ENCODE measurements at regions not wholly inside any gene's neighbourhood (a gene's known extent, or its start where the extent isn't known, plus 50 kb on each side); places are given as distances from the start of the nearest gene placed in this dataset.

DNA sequence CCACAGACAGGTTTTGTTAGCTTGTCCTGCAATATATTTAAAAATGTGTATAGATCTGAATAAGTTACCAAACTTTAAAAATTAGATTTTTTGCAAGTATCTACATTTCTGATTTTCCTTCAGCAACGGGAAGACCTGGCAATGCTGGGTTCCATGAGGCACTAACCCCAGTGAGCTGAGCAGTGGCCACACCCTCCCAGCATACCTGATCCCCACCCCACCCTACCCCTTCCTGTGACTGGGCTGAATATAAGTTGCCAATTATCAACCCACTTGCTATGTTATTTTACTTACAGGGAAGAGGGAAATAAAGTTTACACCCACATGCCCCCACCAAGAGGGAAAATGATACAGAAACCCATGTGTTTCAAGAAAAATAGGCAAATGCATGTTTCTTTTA lies 70.3 kb upstream of the RALGAPA2 start:
- H3K4me3 ChIP-seq, result no peak overlapping the region
- no peak for TF ChIP-seq CTCF (IDR thresholded peaks at IDR 0.05 in 8 of 11, conservative IDR thresholded peaks at IDR 0.05 in 3 of 11)
- TF ChIP-seq POLR2AphosphoS5 (IDR thresholded peaks at IDR 0.05), result no peak
- no peak for TF ChIP-seq POLR2A (IDR thresholded peaks at IDR 0.05)
- peaks cover 0 to 13% (median 0%) of the 10 kb centered on the region in 7 donors for H3K27me3 ChIP-seq (replicated peaks in 1 of 7)
- WGBS, 5 donors, result 53 to 83% (median 74%) methylated on average over 1 of the region's 1 CpG
- intact Hi-C loops (cut with DNase I; ENCODE audit: low total_unique reads), result no loop called here
- H3K36me3 ChIP-seq, result no peaks in the 10 kb centered on the region
- DNase-seq, result no peak
- H3K27ac ChIP-seq, result no peak overlapping the region
- H3K4me1 ChIP-seq, result peaks cover 0 to 47% (median 7%) of the 10 kb centered on the region in 6 donors
- peaks cover 0 to 11% (median 7%) of the 10 kb centered on the region in 8 donors for H3K9me3 ChIP-seq

- H3K9me3 ChIP-seq, result peaks cover 0 to 7% (median 5%) of the 10 kb centered on the region in 8 donors
- intact Hi-C loops (cut with DNase I; ENCODE audit: low total_unique reads), result no loop called here
- 59 to 73% (median 65%) methylated on average over 8 of the region's 8 CpGs for WGBS, 5 donors
- TF ChIP-seq CTCF (IDR thresholded peaks at IDR 0.05 in 8 of 11, conservative IDR thresholded peaks at IDR 0.05 in 3 of 11), result no peak
- TF ChIP-seq POLR2AphosphoS5 (IDR thresholded peaks at IDR 0.05), result no peak
- no peak for TF ChIP-seq POLR2A (IDR thresholded peaks at IDR 0.05)
- H3K36me3 ChIP-seq, result no peaks in the 10 kb centered on the region
- no peak for DNase-seq
- H3K27me3 ChIP-seq (replicated peaks in 1 of 7), result peaks cover 0 to 17% (median 0%) of the 10 kb centered on the region in 7 donors
- H3K4me1 ChIP-seq, result peaks cover 0 to 47% (median 7%) of the 10 kb centered on the region in 6 donors
- no peak overlapping the region for H3K4me3 ChIP-seq
- no peak overlapping the region for H3K27ac ChIP-seq
Observed at GRCh38 chr20:20782231-20782630, 69.8 kb upstream of the RALGAPA2 start.

GRCh38 chr20:20781029-20781428 lies 68.6 kb upstream of the RALGAPA2 start:
- WGBS, 5 donors, result 77 to 96% (median 82%) methylated on average over 5 of the region's 5 CpGs
- intact Hi-C loops (cut with DNase I; ENCODE audit: low total_unique reads), result no loop called here
- no peaks in the 10 kb centered on the region for H3K36me3 ChIP-seq
- peaks cover 0 to 22% (median 0%) of the 10 kb centered on the region in 7 donors for H3K27me3 ChIP-seq (replicated peaks in 1 of 7)
- H3K9me3 ChIP-seq, result peaks cover 0 to 7% (median 0%) of the 10 kb centered on the region in 8 donors
- no peak overlapping the region for H3K4me3 ChIP-seq
- H3K4me1 ChIP-seq, result peaks cover 0 to 39% (median 5%) of the 10 kb centered on the region in 6 donors
- no peak for DNase-seq
- H3K27ac ChIP-seq, result peak overlapping the region in 3 of 8 donors; percentile 58 to 79 (median 68)
- TF ChIP-seq CTCF (IDR thresholded peaks at IDR 0.05 in 8 of 11, conservative IDR thresholded peaks at IDR 0.05 in 3 of 11), result no peak
- no peak for TF ChIP-seq POLR2A (IDR thresholded peaks at IDR 0.05)
- no peak for TF ChIP-seq POLR2AphosphoS5 (IDR thresholded peaks at IDR 0.05)

- H3K4me3 ChIP-seq, result no peak overlapping the region
- peaks cover 0 to 27% (median 0%) of the 10 kb centered on the region in 7 donors for H3K27me3 ChIP-seq (replicated peaks in 1 of 7)
- no peaks in the 10 kb centered on the region for H3K36me3 ChIP-seq
- TF ChIP-seq POLR2AphosphoS5 (IDR thresholded peaks at IDR 0.05) (peak in 1 of 3 donors; percentile 62), POLR2A (IDR thresholded peaks at IDR 0.05) (no peak)
- peaks cover 0 to 35% (median 3%) of the 10 kb centered on the region in 6 donors for H3K4me1 ChIP-seq
- DNase-seq, result peak; percentile 89
- intact Hi-C loops (cut with DNase I; ENCODE audit: low total_unique reads), result no loop called here
- WGBS, 5 donors, result 29 to 50% (median 43%) methylated on average over 7 of the region's 7 CpGs
- peak overlapping the region in 4 of 8 donors; percentile 2 to 79 (median 63) for H3K27ac ChIP-seq
- peaks cover 0 to 8% (median 0%) of the 10 kb centered on the region in 8 donors for H3K9me3 ChIP-seq
Observed at GRCh38 chr20:20780127-20780824, 67.8 kb upstream of the RALGAPA2 start.

All from spleen (tissue), 11 donors.